ENCODE measurements at regions not wholly inside any gene's neighbourhood (a gene's known extent, or its start where the extent isn't known, plus 50 kb on each side); places are given as distances from the start of the nearest gene placed in this dataset.
"Not testable (repeated sequence)": the region's sequence is repeated elsewhere in the genome, so short reads cannot be mapped to it uniquely, and the experiment has no call there.

GRCh38 chr4:120636120-120636630, 286.4 kb downstream of the PRDM5 start:
- no peak for DNase-seq (ENCODE audit: low spot score)

- no peak for DNase-seq (ENCODE audit: low spot score)
These were observed 288.7 kb downstream of the PRDM5 start for GRCh38 chr4:120633810-120634209.

- DNase-seq (ENCODE audit: low spot score): no peak
These were observed 292.1 kb downstream of the PRDM5 start for GRCh38 chr4:120630427-120630826.

DNA sequence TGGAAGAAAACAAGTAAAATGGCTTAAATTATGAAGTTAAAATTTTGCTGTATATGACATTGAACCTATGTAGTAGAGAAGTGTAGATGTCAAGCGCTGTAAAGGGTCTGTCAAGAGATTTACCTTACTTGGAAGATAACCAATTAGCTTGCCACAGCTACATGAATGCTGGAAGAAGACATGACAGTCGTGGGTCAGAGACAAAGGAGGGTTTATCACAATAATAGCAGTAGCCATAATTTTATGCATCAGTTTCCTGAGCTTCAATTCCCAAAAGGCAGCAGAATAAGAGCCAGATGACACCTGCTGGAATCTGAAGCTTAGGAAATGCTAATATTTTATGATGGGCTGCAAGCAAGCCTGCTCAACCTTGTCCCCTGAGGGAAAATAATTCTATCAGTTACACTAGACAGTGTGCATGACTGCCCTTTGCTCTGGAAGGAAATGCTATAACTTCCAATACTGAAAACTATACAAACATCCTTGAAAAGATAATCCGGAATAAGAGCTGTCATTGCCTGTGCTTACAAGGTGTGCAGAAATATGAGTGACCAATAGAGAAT, 292.9 kb downstream of the PRDM5 start:
- no peak for DNase-seq (ENCODE audit: low spot score)

DNA sequence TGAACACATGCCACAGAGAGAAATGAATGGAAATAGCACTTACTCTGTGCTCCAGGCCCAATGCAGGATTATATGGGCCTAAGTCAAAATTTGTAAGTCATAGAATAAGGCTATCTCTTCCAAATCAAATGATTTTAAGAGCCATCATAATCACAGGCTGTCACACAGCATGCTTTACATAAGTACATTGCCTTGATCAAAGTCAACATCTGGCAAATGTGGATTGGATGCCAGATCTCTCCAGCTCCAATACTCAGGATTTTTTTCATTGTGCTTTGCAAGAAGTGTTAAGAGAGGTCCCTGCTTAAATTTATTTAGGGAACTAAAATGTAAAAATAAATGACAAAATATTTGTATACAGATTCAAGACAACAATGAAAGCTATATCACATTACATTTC, 299.9 kb downstream of the PRDM5 start:
- DNase-seq (ENCODE audit: low spot score): no peak

DNA sequence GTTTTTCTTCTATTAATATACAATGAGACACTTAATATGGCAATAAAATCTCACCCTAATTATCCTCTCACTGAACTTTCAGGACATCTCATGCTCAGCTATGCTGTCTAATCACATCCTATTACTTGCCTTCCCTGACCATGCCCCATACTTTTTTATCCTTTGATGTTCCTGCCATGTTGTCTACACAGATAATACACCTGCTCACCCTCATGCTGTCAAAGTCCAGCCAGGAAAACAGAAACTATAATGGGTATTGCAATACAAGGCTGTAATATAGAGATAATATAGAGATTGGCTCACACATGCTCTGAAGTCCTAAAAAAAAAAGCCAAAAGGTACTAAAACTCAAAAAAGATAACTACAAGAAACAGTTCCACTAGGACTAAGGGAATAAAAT, 305.4 kb downstream of the PRDM5 start:
- DNase-seq (ENCODE audit: low spot score): no peak

- DNase-seq (ENCODE audit: low spot score): no peak
These were observed 306.5 kb downstream of the PRDM5 start for GRCh38 chr4:120616041-120616440.

DNA sequence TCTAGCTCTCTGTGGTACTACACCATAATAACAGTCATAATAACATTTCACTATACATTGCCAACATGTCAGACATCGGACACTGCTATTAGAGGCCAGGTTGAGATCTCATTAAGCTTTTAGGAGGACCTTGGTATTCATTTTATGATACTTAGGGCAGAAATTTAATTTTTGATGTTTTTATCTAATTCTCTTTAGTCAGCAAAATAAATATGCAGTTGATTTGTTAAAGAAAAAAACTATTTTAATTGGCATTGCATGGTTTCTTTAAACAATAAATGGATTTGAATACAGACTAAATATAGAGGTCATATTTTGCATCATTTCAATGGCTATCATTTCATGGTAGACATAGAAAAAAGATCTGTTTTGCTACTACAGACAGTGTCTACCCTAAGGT, 308.7 kb downstream of the PRDM5 start:
- no peak for DNase-seq (ENCODE audit: low spot score)

- no peak for DNase-seq (ENCODE audit: low spot score)
These were observed 311.4 kb downstream of the PRDM5 start for GRCh38 chr4:120611092-120611491.

- no peak for DNase-seq (ENCODE audit: low spot score)
These were observed 331.5 kb downstream of the PRDM5 start for GRCh38 chr4:120591038-120591437.

GRCh38 chr4:120589787-120590186, 332.7 kb downstream of the PRDM5 start:
- DNase-seq (ENCODE audit: low spot score): no peak

DNA sequence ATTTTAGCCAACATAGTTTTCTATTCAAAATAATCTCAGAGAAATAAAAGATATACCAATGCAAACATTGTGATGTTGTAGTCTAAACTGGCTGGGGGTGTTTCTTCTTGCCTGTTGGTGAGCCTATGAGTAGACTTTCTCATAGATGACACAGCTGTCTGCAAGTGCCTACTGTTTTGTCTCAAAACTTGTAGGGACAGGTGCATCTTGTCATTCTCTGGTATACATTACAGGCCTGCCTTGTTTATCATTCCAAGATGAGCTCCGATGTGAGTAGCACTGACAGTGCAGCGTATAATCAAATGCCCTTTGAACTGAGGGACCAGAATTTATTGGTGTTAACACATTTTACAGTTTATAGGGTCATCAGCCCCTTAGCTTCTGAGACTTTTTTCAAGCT, 353.8 kb downstream of the PRDM5 start:
- no peak for DNase-seq (ENCODE audit: low spot score)

DNA sequence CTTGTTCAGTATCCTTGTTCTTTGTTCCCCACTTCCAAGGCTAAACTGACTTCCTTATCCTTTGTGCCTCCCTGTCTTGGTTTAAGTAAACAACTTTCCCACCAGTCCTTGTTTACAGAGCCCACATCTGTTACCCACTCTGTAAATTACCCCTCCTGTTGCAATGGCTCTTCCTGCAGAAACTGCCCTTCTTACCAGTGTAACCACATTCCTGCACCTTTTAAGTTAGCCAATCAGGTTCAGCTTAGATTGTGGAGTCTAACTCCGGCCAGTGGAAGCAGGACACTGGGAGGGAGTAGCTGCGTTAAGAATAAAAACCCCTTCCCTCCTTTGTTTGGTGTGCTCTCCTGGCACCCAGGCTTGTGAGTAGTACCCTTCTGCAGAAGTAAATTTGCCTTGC, 360.9 kb downstream of the PRDM5 start:
- DNase-seq (ENCODE audit: low spot score): no peak

DNA sequence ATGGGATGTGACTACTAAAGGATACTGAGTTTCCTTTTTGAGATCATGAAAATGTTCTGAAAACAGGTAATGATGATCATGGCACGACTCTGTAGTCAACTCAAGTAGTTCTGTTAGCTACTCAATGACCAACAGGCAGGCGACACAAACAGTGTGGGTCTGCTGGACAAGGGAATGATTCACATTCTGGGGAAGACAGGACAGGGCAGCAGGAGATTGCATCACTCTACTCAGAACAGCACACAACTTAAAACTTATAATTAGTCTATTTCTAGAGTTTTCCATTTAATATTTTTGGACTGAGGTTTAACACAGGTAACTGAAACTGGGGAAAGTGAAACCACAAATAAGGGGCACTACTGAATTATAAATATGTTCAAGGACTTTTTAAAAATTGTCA, 365.2 kb downstream of the PRDM5 start:
- DNase-seq (ENCODE audit: low spot score): no peak

DNA sequence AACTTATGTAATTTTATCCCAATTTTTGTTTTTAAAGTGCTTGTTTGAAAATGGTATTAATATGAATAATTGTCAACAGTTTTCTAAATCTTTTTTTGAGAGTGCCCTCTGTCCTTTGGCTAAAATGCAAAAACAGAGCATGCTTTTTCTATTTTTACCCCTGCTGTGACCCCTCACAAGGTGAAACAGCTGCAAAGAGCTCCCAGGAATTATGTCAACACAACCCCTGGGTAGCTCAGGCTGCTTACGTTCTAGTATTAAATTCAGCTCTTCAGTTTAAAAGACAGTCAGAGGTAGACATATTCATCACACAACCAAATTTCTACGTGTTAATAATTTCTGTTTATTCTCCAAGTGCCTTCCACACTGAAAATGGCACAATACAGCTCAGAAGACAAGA, 367.5 kb downstream of the PRDM5 start:
- no peak for DNase-seq (ENCODE audit: low spot score)

DNA sequence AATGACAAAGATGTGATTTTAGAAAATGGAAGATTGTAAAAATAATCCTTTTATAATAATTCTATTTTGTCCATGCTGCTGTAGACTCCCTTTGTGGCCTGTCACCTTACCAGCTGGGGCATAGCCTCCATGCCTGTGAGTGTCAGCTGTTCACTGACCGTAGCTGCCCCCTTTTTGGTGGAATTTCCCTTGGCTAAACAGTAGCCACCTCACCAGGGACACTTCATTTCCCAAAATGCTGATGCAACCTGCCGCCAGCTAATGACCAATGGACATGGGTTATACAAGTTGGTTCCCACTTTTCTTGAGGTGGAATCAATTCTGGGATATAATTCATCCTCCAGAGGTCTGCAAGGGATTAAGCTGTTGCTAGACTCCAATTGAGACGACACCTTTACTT, 368.4 kb downstream of the PRDM5 start:
- no peak for DNase-seq (ENCODE audit: low spot score)

DNA sequence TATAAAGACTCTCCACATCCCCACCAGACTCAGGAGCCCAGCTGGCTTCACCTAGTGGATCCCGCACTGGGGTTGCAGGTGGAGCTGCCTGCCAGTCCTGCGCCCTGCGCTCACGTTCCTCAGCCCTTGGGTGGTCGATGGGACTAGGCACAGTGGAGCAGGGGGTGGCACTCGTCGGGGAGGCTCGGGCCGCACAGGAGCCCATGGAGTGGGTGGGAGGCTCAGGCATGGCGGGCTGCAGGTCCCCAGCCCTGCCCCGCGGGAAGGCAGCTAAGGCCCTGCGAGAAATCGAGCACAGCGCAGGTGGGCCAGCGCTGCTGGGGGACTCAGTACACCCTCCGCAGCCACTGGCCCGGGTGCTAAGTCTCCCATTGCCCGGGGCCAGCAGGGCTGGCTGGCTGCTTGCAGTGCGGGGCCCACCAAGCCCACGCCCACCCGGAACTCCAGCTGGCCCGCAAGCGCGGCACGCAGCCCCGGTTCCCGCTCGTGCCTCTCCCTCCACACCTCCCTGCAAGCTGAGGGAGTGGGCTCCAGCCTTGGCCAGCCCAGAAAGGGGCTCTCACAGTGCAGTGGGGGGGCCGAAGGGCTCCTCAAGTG, 371.8 kb downstream of the PRDM5 start:
- DNase-seq (ENCODE audit: low spot score): not testable (repeated sequence)

GRCh38 chr4:120549011-120549570, 373.4 kb downstream of the PRDM5 start:
- DNase-seq (ENCODE audit: low spot score): no peak

GRCh38 chr4:120545391-120545790, 377.1 kb downstream of the PRDM5 start:
- no peak for DNase-seq (ENCODE audit: low spot score)

DNA sequence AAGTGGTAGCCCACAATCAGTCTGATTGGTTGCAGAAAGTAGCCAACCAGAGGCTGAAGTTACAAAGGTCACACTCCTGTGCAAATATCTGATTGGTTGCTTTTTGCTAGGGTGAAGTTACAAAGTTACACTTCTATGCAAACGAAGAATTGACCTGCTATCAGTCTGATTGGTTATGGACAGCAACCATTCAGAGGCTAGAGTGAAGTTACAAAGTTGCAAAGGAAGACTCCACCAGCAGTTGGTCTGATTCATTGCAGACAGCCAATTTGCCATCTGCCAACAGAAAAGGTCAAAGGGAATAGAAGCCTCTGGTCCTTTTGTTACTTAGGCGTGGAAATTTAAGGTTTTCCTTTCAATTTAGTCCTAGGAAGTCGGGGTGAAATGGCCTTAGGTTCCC, 377.7 kb downstream of the PRDM5 start:
- no peak for DNase-seq (ENCODE audit: low spot score)

GRCh38 chr4:120540625-120541024, 381.9 kb downstream of the PRDM5 start:
- DNase-seq (ENCODE audit: low spot score): no peak

- no peak for DNase-seq (ENCODE audit: low spot score)
These were observed 385.6 kb downstream of the PRDM5 start for GRCh38 chr4:120536884-120537283.

- DNase-seq (ENCODE audit: low spot score): no peak
These were observed 394.1 kb downstream of the PRDM5 start for GRCh38 chr4:120528428-120528827.

DNA sequence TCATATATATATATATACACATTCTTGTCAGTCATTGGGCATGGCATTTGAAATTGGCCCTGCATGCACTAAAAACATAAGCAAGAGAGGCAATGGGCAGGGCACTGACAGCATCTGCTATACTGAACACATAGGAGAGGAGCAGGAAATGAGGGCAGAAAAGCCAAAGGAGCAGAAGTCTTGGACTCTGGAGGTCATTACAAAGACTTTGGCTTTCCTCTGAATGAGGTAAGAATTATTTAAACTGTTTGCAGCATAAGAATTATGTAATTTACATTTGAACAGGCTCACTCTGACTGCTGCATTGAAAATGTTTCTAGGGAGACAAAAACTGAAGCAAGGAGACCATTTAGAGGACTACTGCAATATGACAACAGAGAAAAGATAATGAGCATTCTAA, 396.5 kb downstream of the PRDM5 start:
- no peak for DNase-seq (ENCODE audit: low spot score)

Measured in LoVo (cell line).